ENCODE measurements at regions not wholly inside any gene's neighbourhood (a gene's known extent, or its start where the extent isn't known, plus 50 kb on each side); places are given as distances from the start of the nearest gene placed in this dataset.

- TF ChIP-seq CTCF (conservative IDR thresholded peaks at IDR 0.05) (peak; percentile 73), EZH2 (IDR thresholded peaks at IDR 0.05; ENCODE audit: low read depth) (no peak)
These were observed 81.2 kb upstream of the UCN3 start for GRCh38 chr10:5283305-5284158.
